Right lobe of liver (tissue), 4 donors: ENCODE measurements at regions not wholly inside any gene's neighbourhood (a gene's known extent, or its start where the extent isn't known, plus 50 kb on each side); places are given as distances from the start of the nearest gene placed in this dataset.

Experiments used
- POLR2A ChIP-seq: fragments of 450-650 bp; IDR thresholded peaks from one replicate; pipeline ENCODE4 v1.6.1; 2017; ENCODE audit warnings: antibody characterized with exemption, mild to moderate bottlenecking
- TF ChIP-seq, protein P1 (sequence below), 4 donors: fragments of 200-600 bp in 3 of 4; fragments of 450-650 bp in 1 of 4; IDR thresholded peaks; one replicate each; pipeline versions ENCODE4 v1.5.1 to v1.8.0; 2016 to 2022; ENCODE audit warnings: antibody characterized with exemption in 4 of 4, mild to moderate bottlenecking in 2 of 4
- donor health status: DM: no; HTN: no; CAD: no.
- donor health status: DM: no; HTN: no; CAD: no.
- donor health status: DM: no; HTN: yes; CAD: no.

DNA sequence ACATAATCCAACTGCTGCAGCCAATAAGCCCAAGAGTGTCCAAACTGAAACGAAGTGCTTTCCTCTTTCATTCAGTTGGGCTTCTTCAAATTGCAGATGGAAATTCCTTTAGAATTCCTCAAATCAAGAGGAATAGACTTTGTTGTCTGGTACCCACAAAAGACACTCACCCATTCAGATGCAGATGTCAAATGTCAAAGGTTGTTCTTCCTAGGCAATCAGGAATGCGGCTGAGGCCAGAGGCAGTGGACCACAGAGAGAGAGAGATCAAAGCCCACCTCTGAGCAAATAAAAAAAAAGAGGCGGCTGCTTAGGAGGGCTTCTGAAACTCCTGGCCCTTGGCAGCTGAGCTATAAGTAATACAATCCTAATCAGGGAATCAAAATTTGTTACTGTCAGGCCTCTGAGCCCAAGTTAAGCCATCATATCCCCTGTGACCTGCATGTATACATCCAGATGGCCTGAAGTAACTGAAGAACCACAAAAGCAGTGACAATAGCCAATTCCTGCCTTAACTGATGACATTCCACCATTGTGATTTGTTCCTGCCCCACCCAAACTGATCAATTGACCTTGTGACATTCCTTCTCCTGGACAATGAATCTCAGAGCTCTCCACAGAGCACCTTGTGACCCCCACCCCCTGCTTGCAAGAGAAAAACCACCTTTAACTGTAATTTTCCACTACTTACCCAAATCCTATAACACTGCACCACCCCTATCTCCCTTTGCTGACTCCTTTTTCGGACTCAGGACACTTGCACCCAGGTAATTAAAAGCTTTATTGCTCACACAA is 303.0 kb upstream of the GJE1 start:
- TF ChIP-seq, protein P1, sequence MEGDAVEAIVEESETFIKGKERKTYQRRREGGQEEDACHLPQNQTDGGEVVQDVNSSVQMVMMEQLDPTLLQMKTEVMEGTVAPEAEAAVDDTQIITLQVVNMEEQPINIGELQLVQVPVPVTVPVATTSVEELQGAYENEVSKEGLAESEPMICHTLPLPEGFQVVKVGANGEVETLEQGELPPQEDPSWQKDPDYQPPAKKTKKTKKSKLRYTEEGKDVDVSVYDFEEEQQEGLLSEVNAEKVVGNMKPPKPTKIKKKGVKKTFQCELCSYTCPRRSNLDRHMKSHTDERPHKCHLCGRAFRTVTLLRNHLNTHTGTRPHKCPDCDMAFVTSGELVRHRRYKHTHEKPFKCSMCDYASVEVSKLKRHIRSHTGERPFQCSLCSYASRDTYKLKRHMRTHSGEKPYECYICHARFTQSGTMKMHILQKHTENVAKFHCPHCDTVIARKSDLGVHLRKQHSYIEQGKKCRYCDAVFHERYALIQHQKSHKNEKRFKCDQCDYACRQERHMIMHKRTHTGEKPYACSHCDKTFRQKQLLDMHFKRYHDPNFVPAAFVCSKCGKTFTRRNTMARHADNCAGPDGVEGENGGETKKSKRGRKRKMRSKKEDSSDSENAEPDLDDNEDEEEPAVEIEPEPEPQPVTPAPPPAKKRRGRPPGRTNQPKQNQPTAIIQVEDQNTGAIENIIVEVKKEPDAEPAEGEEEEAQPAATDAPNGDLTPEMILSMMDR (IDR thresholded peaks at IDR 0.05), result no peak
- TF ChIP-seq POLR2A, result no peak
